ENCODE measurements at regions not wholly inside any gene's neighbourhood (a gene's known extent, or its start where the extent isn't known, plus 50 kb on each side); places are given as distances from the start of the nearest gene placed in this dataset.

DNA sequence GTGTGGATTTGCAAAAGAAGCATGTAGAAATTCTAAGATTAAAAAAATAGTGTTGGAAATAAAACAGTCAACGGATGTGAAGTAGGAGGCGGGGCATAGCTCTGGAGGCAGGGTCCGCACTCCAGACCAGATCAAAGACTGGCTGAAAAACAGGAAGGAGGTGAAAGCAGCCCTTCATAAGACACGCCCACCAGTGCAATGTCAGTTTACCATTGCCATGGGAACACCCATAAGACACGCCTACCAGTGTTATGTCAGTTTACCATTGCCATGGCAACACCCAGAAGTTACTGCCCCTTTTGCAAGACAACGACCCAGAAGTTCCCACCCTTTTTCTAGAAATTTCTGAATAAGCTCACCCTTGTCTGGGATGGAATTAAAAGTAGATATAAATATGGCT is 87.1 kb downstream of the FZD10 start:
- POLR2A ChIA-PET (ENCODE audit: partially characterized antibody): interaction anchor here (0.6 kb wide), 1 partner anchor 13 kb away, joined by 3 read pairs; no protein-coding TSS in a partner anchor

More for the DNA sequence above, 87.1 kb downstream of the FZD10 start:
- CTCF ChIA-PET (ENCODE audit: partially characterized antibody): interaction anchor here (0.9 to 1.9 kb wide), 4 partner anchors 17 to 207 kb away, joined by 3 to 5 read pairs (median 4); no protein-coding TSS in a partner anchor
- Histone ChIP-seq H4K5ac (ENCODE audit: insufficient read length, low read depth, low read length) (no peak overlapping the region), H3K9ac (replicated peaks in 1 of 4; ENCODE audit: extremely low read depth in 1 of 4, low read depth in 3 of 4, low read length in 3 of 4) (no peak overlapping the region), H3K4ac (replicated peaks; ENCODE audit: insufficient read length, low read depth, low read length) (no peak overlapping the region), H3K23ac (ENCODE audit: insufficient read length) (no peak overlapping the region), H3K56ac (replicated peaks; ENCODE audit: insufficient read length, low read depth, low read length) (no peak overlapping the region), H2BK5ac (ENCODE audit: low read depth, low read length) (no peak overlapping the region), H2BK120ac (replicated peaks; ENCODE audit: low read depth, low read length) (no peak overlapping the region), H3K27me3 (replicated peaks in 1 of 4; ENCODE audit: control insufficient read depth in 3 of 4, extremely low read depth in 1 of 4, insufficient read depth in 3 of 4, low read length in 3 of 4) (peaks cover 0 to 2% (median under 1%) of the 10 kb centered on the region in 4 experiments; a peak in 2 of 7 replicates), H3K36me3 (ENCODE audit: control insufficient read depth in 2 of 4, insufficient read depth in 4 of 4, low read length in 3 of 4) (no peaks in the 10 kb centered on the region), H2AFZ (ENCODE audit: low read length) (no peak overlapping the region), H4K20me1 (replicated peaks in 1 of 2; ENCODE audit: control insufficient read depth in 1 of 2, insufficient read depth in 2 of 2, low read length in 2 of 2) (peaks cover 0 to 4% of the 10 kb centered on the region in 2 experiments), H4K91ac (replicated peaks; ENCODE audit: insufficient read length, low read length) (no peak overlapping the region), H3K9me3 (ENCODE audit: insufficient read depth in 2 of 2, low read depth in 1 of 2, low read length in 1 of 2) (peaks cover 0 to 3% of the 10 kb centered on the region in 2 experiments; a peak in 1 of 4 replicates), H3K4me2 (ENCODE audit: insufficient read depth in 1 of 2, low read depth in 2 of 2, low read length in 2 of 2) (no peak overlapping the region), H3K79me1 (ENCODE audit: low read depth, low read length) (no peaks in the 10 kb centered on the region), H2BK20ac (ENCODE audit: low read length) (no peak overlapping the region), H3K18ac (ENCODE audit: extremely low read depth, low read length) (no peak overlapping the region), H3K14ac (ENCODE audit: insufficient read length) (no peak overlapping the region), H3K4me1 (replicated peaks in 1 of 4; ENCODE audit: control insufficient read depth in 3 of 4, insufficient read depth in 4 of 4, low read length in 3 of 4) (no peaks in the 10 kb centered on the region), H3K4me3 (ENCODE audit: extremely low read depth in 1 of 4, insufficient read depth in 2 of 4, low read depth in 3 of 4, low read length in 4 of 4) (no peak overlapping the region), H2BK12ac (ENCODE audit: low read depth, low read length) (no peak overlapping the region), H2AK5ac (ENCODE audit: low read depth, low read length) (no peak overlapping the region), H3K79me2 (ENCODE audit: control insufficient read depth in 1 of 2, insufficient read depth in 2 of 2, low read length in 2 of 2) (no peaks in the 10 kb centered on the region), H4K8ac (ENCODE audit: extremely low read depth, insufficient read depth, low read length) (no peak overlapping the region), H3K27ac (ENCODE audit: low read depth, low read length) (no peak overlapping the region), H2BK15ac (ENCODE audit: low read length) (no peak overlapping the region), H3K23me2 (ENCODE audit: low read depth, low read length) (peaks cover 6% of the 10 kb centered on the region; the same call in 1 of the 2 replicates)
- 71% methylated on average over 6 of the region's 6 CpGs; no CpG with 5 or more reads in 1 of the 2 experiments for WGBS, 2 experiments (ENCODE audit: extremely low coverage in 1 of 2, insufficient coverage in 1 of 2, insufficient read length in 1 of 2, insufficient replicate concordance in 2 of 2, low coverage in 1 of 2, low lambda C conversion rate in 2 of 2, missing lambda C conversion rate in 1 of 2)
- no peak for FAIRE-seq
- DNase-seq (ENCODE audit: low read depth in 1 of 2, low spot score in 2 of 2): no peak
- TF ChIP-seq TCF12 (IDR thresholded peaks at IDR 0.05; ENCODE audit: low read depth, low read length): no peak
- TF ChIP-seq TBP (IDR thresholded peaks at IDR 0.05; ENCODE audit: low read depth, low read length): no peak
- TF ChIP-seq CHD2 (IDR thresholded peaks at IDR 0.05; ENCODE audit: low read length): no peak
- TF ChIP-seq SIX5 (IDR thresholded peaks at IDR 0.05; ENCODE audit: low read depth, low read length): no peak
- no peak for TF ChIP-seq SAP30 (IDR thresholded peaks at IDR 0.05; ENCODE audit: insufficient read depth, insufficient replicate concordance, low read length)
- TF ChIP-seq, protein P1, sequence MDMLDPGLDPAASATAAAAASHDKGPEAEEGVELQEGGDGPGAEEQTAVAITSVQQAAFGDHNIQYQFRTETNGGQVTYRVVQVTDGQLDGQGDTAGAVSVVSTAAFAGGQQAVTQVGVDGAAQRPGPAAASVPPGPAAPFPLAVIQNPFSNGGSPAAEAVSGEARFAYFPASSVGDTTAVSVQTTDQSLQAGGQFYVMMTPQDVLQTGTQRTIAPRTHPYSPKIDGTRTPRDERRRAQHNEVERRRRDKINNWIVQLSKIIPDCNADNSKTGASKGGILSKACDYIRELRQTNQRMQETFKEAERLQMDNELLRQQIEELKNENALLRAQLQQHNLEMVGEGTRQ (IDR thresholded peaks at IDR 0.05; ENCODE audit: low read length): no peak

Data from H1 (cell line).